Erythroblast (primary cell): ENCODE measurements at regions not wholly inside any gene's neighbourhood (a gene's known extent, or its start where the extent isn't known, plus 50 kb on each side); places are given as distances from the start of the nearest gene placed in this dataset.

Experiments used
- GATA1 ChIP-seq: IDR thresholded peaks from 2 replicates; pipeline ENCODE4 v1.6.1; 2011; ENCODE audit warnings: low read depth, mild to moderate bottlenecking, control low read depth, low read length, moderate library complexity
- POLR2A ChIP-seq: IDR thresholded peaks from 2 replicates; pipeline ENCODE4 v1.6.1; 2011; ENCODE audit warnings: mild to moderate bottlenecking, low read length

GRCh38 chr1:195337646-195338045, 1270.6 kb downstream of the KCNT2 start:
- TF ChIP-seq POLR2A (no peak), GATA1 (no peak)
